SJSA1 (cell line): ENCODE measurements at regions not wholly inside any gene's neighbourhood (a gene's known extent, or its start where the extent isn't known, plus 50 kb on each side); places are given as distances from the start of the nearest gene placed in this dataset.

Source experiments
- DNase-seq, 2 experiments: peaks; one replicate each; pipeline ENCODE4 v3.0.0-alpha.2; 2015 to 2020; ENCODE audit warnings: low spot score in 2 of 2, low read depth in 1 of 2
- H3K27ac ChIP-seq: fragments of 250-450 bp; sonication (Bioruptor Pico); 2 replicates; pipeline ENCODE4 v1.5.1; 2020; ENCODE audit warnings: mild to moderate bottlenecking, moderate library complexity
- H3K27me3 ChIP-seq: fragments of 250-450 bp; sonication (Bioruptor Pico); replicated peaks from 2 replicates; pipeline ENCODE4 v1.5.1; 2020; ENCODE audit warnings: mild to moderate bottlenecking, moderate library complexity
- H3K36me3 ChIP-seq: fragments of 250-450 bp; sonication (Bioruptor Pico); 2 replicates; pipeline ENCODE4 v1.5.1; 2020; ENCODE audit warnings: mild to moderate bottlenecking
- H3K4me1 ChIP-seq: fragments of 250-450 bp; sonication (Bioruptor Pico); replicated peaks from 2 replicates; pipeline ENCODE4 v1.6.1; 2021; ENCODE audit warnings: mild to moderate bottlenecking
- H3K4me3 ChIP-seq: fragments of 250-450 bp; sonication (Bioruptor Pico); 2 replicates; pipeline ENCODE4 v1.5.1; 2020; ENCODE audit warnings: mild to moderate bottlenecking
- H3K9me3 ChIP-seq: fragments of 250-450 bp; sonication (Bioruptor Pico); replicated peaks from 2 replicates; pipeline ENCODE4 v1.5.1; 2020; ENCODE audit warnings: mild to moderate bottlenecking

DNA sequence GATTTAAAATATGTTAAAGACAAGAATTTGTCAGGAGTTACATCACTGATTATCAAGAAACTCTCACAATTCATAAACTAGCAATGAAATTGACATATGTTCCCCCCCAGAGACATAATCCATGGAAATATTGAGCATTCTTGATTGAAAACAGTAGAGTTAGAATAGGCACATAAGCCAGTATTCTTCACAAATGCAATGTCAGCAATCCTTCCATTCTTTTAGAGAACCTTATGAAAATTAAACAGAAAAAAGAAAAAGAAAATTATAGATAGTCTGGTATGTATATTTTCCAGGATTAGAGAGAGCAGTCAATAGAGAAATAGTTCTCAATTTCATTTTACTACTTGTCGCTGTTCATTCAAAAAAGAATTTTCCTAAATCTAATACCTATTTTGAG lies 458.4 kb downstream of the EFNB2 start:
- Histone ChIP-seq H3K4me3 (no peak overlapping the region), H3K27ac (no peak overlapping the region), H3K27me3 (0 out of 2 replicates have a peak, but pooled peaks cover 3% of the 10 kb centered on the region), H3K36me3 (no peaks in the 10 kb centered on the region), H3K9me3 (0 out of 2 replicates have a peak, but pooled peaks cover 6% of the 10 kb centered on the region), H3K4me1 (no peaks in the 10 kb centered on the region)
- no peak for DNase-seq

GRCh38 chr13:106072014-106072413 lies 463.4 kb downstream of the EFNB2 start:
- no peak for DNase-seq
- Histone ChIP-seq H3K27me3 (0 out of 2 replicates have a peak, but pooled peaks cover 3% of the 10 kb centered on the region), H3K9me3 (no peaks in the 10 kb centered on the region), H3K36me3 (no peaks in the 10 kb centered on the region), H3K27ac (no peak overlapping the region), H3K4me1 (no peaks in the 10 kb centered on the region), H3K4me3 (no peak overlapping the region)

- peak in 1 of 2 experiments; percentile 54 for DNase-seq
- Histone ChIP-seq H3K27ac (no peak overlapping the region), H3K9me3 (no peaks in the 10 kb centered on the region), H3K27me3 (no peaks in the 10 kb centered on the region), H3K4me1 (peaks cover 6% of the 10 kb centered on the region), H3K4me3 (no peak overlapping the region), H3K36me3 (no peaks in the 10 kb centered on the region)
These were observed 471.7 kb downstream of the EFNB2 start for GRCh38 chr13:106063591-106064313.

GRCh38 chr13:106061781-106062180 lies 473.7 kb downstream of the EFNB2 start:
- no peaks in the 10 kb centered on the region for H3K36me3 ChIP-seq
- H3K4me3 ChIP-seq, result no peak overlapping the region
- peaks cover 6% of the 10 kb centered on the region for H3K4me1 ChIP-seq
- no peaks in the 10 kb centered on the region for H3K27me3 ChIP-seq
- H3K27ac ChIP-seq, result no peak overlapping the region
- no peaks in the 10 kb centered on the region for H3K9me3 ChIP-seq
- no peak for DNase-seq

DNA sequence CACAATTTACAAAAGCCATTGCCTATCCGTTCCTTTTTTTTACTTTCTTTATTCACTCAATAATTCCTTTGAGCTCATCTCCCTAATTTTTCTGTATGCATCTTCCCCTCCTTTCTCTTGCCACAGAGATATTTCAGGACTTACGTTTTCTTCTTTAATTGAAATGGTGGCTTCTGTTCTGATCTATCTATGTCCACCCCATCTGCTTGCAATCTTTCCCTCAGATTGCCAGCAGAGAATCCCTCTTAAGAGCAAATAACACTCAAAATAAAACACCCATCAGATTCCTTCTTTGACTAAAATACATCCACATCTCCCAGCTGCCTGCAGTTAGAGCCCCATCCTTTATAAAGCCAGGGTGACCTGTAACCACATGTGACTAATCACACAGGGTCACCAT lies 478.6 kb downstream of the EFNB2 start:
- DNase-seq, result no peak
- Histone ChIP-seq H3K9me3 (no peaks in the 10 kb centered on the region), H3K27me3 (no peaks in the 10 kb centered on the region), H3K36me3 (no peaks in the 10 kb centered on the region), H3K4me3 (no peak overlapping the region), H3K4me1 (no peaks in the 10 kb centered on the region), H3K27ac (no peak overlapping the region)

DNA sequence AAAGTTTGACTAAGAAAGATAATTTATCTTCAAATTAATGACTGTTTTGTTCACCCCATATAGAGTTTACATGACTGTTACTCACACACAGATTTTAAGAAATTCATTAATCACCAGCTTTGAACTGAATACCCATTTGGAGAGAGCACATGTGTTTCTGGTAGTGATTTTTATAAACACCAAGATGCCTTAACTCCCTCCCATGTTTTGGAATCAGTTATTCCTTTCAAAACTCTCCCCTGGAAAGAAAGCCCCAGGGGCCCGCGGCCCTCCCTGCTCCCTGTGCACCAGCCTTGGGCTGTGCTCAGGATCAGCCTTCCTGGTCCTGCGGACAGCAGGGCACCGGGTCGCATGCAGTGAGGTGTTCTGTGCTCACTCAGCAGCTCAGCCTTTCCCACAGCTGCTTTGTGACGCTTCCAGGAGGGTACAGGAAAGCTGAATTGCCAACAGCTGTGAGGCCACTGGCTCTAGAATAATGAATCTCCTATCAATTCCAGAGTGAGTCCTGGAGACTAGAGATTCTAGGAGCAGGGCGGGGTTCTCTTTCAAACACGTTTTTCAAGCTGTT lies 483.2 kb downstream of the EFNB2 start:
- Histone ChIP-seq H3K27ac (no peak overlapping the region), H3K9me3 (no peaks in the 10 kb centered on the region), H3K4me1 (no peaks in the 10 kb centered on the region), H3K4me3 (no peak overlapping the region), H3K36me3 (no peaks in the 10 kb centered on the region), H3K27me3 (0 out of 2 replicates have a peak, but pooled peaks cover 2% of the 10 kb centered on the region)
- DNase-seq, result no peak

DNA sequence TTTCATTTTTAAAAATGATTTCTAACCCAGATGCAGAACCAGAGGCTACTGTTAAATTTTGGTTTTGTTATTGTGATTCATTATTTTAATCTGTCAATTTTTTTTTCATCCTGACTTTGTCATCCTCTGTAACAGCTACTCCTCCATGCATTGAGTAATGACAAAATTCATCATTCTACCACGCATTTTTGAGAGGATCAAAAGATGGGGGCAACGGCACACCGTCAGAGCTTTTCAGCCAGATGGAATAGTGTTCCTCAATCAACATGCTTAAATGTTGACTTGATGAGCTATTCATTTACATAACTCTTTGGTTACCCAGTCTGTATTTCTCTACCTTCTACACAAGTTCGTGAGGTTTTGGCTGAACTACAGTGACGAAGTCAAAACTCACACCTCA lies 486.3 kb downstream of the EFNB2 start:
- Histone ChIP-seq H3K36me3 (no peaks in the 10 kb centered on the region), H3K9me3 (no peaks in the 10 kb centered on the region), H3K4me1 (no peaks in the 10 kb centered on the region), H3K27me3 (0 out of 2 replicates have a peak, but pooled peaks cover 2% of the 10 kb centered on the region), H3K4me3 (no peak overlapping the region), H3K27ac (no peak overlapping the region)
- DNase-seq, result no peak

GRCh38 chr13:106048386-106048785 lies 487.1 kb downstream of the EFNB2 start:
- H3K27me3 ChIP-seq, result 0 out of 2 replicates have a peak, but pooled peaks cover 2% of the 10 kb centered on the region

DNA sequence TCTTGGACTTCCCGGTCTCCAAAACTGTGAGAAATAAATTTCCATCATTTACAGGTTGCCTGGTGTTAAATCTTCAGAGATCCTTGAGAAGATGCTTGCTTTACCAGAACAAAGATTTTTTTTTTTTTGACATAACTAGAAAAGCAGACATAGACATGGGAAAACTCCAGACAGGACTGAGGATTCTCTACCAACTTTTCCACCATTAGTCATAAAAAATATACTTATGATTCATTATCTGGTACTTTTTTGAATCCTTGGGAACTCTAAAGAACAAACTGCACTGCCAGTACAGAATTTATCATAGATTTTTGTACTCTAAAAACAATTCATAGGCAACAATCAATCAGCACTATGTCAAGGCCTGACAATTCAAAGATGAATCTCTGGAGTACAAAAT lies 487.6 kb downstream of the EFNB2 start:
- no peak for DNase-seq
- no peaks in the 10 kb centered on the region for H3K36me3 ChIP-seq
- H3K27ac ChIP-seq, result no peak overlapping the region
- no peak overlapping the region for H3K4me3 ChIP-seq
- H3K27me3 ChIP-seq, result 0 out of 2 replicates have a peak, but pooled peaks cover 2% of the 10 kb centered on the region
- H3K9me3 ChIP-seq, result no peaks in the 10 kb centered on the region
- H3K4me1 ChIP-seq, result no peaks in the 10 kb centered on the region

More at GRCh38 chr13:106048386-106048785, 487.1 kb downstream of the EFNB2 start:
- Histone ChIP-seq H3K4me3 (no peak overlapping the region), H3K36me3 (no peaks in the 10 kb centered on the region), H3K4me1 (no peaks in the 10 kb centered on the region), H3K27ac (no peak overlapping the region), H3K9me3 (no peaks in the 10 kb centered on the region)
- DNase-seq, result no peak

GRCh38 chr13:106042996-106043581 lies 492.4 kb downstream of the EFNB2 start:
- Histone ChIP-seq H3K4me3 (no peak overlapping the region), H3K27me3 (no peaks in the 10 kb centered on the region), H3K4me1 (no peaks in the 10 kb centered on the region), H3K9me3 (no peaks in the 10 kb centered on the region), H3K27ac (no peak overlapping the region), H3K36me3 (no peaks in the 10 kb centered on the region)
- DNase-seq, result no peak

DNA sequence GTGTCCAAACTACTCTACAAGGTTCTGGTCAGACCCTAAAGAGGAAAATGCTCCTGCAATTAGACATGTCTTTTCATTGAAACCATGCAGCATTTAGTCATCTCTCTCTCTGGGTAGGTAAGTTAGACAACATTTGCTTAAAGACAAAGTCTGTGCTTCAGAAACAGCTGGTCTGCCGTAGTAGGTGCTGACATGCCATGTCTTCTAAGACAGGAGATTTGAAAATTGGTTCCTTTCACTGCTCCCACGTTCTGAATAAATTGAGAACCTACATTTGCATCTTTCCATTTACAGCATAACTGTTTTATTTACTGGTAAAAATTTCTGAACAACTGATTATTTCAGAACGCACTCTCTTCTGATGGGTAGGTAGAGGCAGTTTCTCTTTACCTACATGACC lies 494.0 kb downstream of the EFNB2 start:
- Histone ChIP-seq H3K27me3 (no peaks in the 10 kb centered on the region), H3K9me3 (no peaks in the 10 kb centered on the region), H3K27ac (no peak overlapping the region), H3K36me3 (no peaks in the 10 kb centered on the region), H3K4me3 (no peak overlapping the region), H3K4me1 (no peaks in the 10 kb centered on the region)
- no peak for DNase-seq

DNA sequence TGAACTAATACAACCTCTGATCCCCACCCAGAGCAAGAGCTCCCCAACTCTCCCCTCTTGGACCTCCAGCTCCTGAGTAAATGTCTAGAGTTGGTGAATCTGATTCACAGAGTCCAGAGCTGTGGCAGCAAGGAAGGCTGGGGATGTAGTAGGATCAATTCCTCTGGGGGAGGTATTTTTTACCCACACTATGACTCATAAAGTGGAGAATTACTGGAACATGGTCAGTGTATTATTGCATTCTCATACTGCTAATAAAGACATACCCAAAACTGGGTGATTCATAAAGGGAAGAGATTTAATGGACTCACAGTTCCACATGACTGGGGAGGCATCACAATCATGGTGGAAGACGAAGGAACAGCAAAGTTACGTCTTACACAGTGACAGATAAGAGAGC lies 496.7 kb downstream of the EFNB2 start:
- H3K4me1 ChIP-seq, result no peaks in the 10 kb centered on the region
- no peak overlapping the region for H3K27ac ChIP-seq
- H3K27me3 ChIP-seq, result no peaks in the 10 kb centered on the region
- DNase-seq, result peak in 1 of 2 experiments; percentile 26
- no peaks in the 10 kb centered on the region for H3K9me3 ChIP-seq
- no peaks in the 10 kb centered on the region for H3K36me3 ChIP-seq
- no peak overlapping the region for H3K4me3 ChIP-seq

GRCh38 chr13:106036870-106037269 lies 498.6 kb downstream of the EFNB2 start:
- H3K4me3 ChIP-seq, result no peak overlapping the region
- H3K9me3 ChIP-seq, result no peaks in the 10 kb centered on the region
- H3K27ac ChIP-seq, result no peak overlapping the region
- no peaks in the 10 kb centered on the region for H3K36me3 ChIP-seq
- 0 out of 2 replicates have a peak, but pooled peaks cover 2% of the 10 kb centered on the region for H3K27me3 ChIP-seq
- DNase-seq, result no peak
- no peaks in the 10 kb centered on the region for H3K4me1 ChIP-seq

DNA sequence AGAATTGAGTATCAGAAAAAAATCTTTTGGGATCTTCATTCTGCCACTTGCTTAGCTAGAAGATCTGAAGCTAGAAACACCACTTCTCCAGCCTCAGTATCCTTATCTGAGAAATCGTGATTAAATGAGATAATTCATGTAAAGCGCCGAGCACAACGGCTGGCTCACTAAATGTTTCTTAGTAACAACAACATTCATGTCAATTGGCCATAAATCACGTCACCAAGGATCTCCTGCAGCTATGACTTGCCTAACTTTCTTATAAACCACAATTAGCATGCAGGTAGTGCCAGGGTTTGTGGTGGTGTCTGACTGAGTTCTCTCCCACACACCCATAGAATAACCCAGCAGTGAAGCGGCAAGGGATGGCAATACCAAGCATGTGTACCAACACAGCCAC lies 501.3 kb downstream of the EFNB2 start:
- no peaks in the 10 kb centered on the region for H3K9me3 ChIP-seq
- no peak overlapping the region for H3K4me3 ChIP-seq
- 0 out of 2 replicates have a peak, but pooled peaks cover 4% of the 10 kb centered on the region for H3K27me3 ChIP-seq
- DNase-seq, result no peak
- H3K36me3 ChIP-seq, result no peaks in the 10 kb centered on the region
- H3K27ac ChIP-seq, result no peak overlapping the region
- H3K4me1 ChIP-seq, result no peaks in the 10 kb centered on the region
